C4-2B (cell line): ENCODE measurements at regions not wholly inside any gene's neighbourhood (a gene's known extent, or its start where the extent isn't known, plus 50 kb on each side); places are given as distances from the start of the nearest gene placed in this dataset.

Source experiments
- H3K27ac ChIP-seq: fragments of 450-650 bp; 2 replicates; pipeline ENCODE4 v1.5.1; 2017
- CTCF ChIP-seq: fragments of 450-650 bp; conservative IDR thresholded peaks from 2 replicates; pipeline ENCODE4 v1.5.1; 2017; ENCODE audit warnings: mild to moderate bottlenecking
- ZFX ChIP-seq: fragments of 450-650 bp; IDR thresholded peaks from 2 replicates; pipeline ENCODE4 v1.6.1; 2017

GRCh38 chr17:13088666-13089065, 70.8 kb upstream of the ELAC2 start:
- H3K27ac ChIP-seq = no peak overlapping the region
- TF ChIP-seq CTCF = no peak
- TF ChIP-seq ZFX = no peak

GRCh38 chr17:13087802-13088201, 70.0 kb upstream of the ELAC2 start:
- H3K27ac ChIP-seq = no peak overlapping the region
- TF ChIP-seq ZFX (no peak), CTCF (no peak)

GRCh38 chr17:13086142-13086769, 68.4 kb upstream of the ELAC2 start:
- TF ChIP-seq CTCF (no peak), ZFX (no peak)
- H3K27ac ChIP-seq = no peak overlapping the region

GRCh38 chr17:13085578-13085977, 67.8 kb upstream of the ELAC2 start:
- H3K27ac ChIP-seq = no peak overlapping the region
- no peak for TF ChIP-seq ZFX
- no peak for TF ChIP-seq CTCF

GRCh38 chr17:13084420-13084819, 66.6 kb upstream of the ELAC2 start:
- H3K27ac ChIP-seq = no peak overlapping the region
- TF ChIP-seq CTCF = no peak
- no peak for TF ChIP-seq ZFX

GRCh38 chr17:13078591-13079385, 61.0 kb upstream of the ELAC2 start:
- H3K27ac ChIP-seq = no peak overlapping the region
- TF ChIP-seq CTCF (no peak), ZFX (no peak)

- TF ChIP-seq ZFX (no peak), CTCF (no peak)
- no peak overlapping the region for H3K27ac ChIP-seq
These were observed 59.1 kb upstream of the ELAC2 start for GRCh38 chr17:13076905-13077304.
